HG03432 (cell line): ENCODE measurements at regions not wholly inside any gene's neighbourhood (a gene's known extent, or its start where the extent isn't known, plus 50 kb on each side); places are given as distances from the start of the nearest gene placed in this dataset.
"Not testable (repeated sequence)": the region's sequence is repeated elsewhere in the genome, so short reads cannot be mapped to it uniquely, and the experiment has no call there.

Experiments used
- ATAC-seq: cut with Tn5 transposase; IDR thresholded peaks from one replicate; pipeline ENCODE4 v1.9.1; 2021; ENCODE audit warnings: mild to moderate bottlenecking, moderate library complexity; ENCODE audit not compliant: unreplicated experiment

DNA sequence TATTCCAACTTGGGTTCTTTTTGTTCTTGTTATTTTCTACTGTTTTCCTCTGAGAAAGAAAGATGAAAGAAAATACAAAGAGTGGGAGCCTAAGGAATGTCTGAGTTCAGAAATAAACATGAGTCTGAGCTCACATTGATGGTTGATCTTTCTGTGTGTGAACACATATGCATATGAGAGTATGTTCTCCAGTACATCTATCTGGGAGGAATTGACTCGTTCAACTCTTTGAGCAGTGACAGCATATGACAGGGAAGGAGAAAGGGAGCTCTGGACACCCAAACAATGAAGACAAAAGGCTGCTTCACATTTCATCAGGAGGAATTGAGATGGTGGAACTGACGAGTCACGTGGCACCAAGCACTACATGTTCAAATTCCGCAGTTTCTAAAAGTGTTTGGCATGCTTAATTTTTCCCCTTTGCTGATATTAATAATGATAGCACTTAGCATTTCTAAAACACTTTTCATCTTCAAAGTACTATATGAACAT lies 229.8 kb upstream of the ACVR2A start:
- no peak for ATAC-seq

DNA sequence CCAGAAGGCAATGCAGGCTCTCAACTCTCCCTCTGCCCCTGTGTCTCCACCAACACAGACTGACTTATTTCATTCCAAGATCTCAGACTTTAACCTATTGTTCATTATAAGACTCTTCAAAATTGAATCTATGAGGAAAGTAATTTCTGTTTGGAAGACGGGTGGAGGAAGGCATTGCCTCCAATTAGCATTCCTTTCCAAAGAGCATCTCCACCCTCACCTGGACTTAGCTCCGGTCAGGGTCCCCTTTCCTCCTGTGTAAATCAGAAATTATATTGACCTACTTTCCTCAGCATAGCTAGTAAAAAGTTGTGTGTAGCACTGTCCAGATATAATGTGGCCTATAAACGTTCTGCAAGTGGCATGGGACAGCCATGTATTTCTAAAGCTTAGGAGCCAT lies 230.4 kb upstream of the ACVR2A start:
- ATAC-seq: no peak

DNA sequence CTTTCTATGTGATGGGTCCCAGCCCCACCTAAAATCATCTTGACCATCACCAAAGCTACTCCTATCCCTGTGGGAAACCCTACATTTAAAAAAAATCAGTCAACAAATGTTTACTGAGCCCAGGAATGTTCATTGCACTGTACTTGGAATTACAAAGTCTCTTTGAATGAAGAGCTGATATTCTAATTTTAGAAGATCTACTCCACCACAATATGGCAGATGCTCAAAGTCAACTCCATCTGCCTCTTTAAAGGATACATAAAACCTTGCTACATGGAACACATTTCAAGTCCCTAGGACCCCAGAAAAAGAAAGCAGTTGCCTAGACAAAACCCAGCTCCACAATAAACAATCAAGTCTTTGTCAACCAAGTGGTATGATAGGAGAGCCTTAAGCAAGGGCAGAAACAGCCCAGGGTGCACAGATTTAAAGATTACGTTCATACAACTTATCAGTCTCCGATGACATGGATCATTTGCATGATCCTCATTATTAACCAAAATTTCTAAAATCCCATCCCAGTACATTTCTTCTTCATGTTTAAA lies 234.3 kb upstream of the ACVR2A start:
- no peak for ATAC-seq

DNA sequence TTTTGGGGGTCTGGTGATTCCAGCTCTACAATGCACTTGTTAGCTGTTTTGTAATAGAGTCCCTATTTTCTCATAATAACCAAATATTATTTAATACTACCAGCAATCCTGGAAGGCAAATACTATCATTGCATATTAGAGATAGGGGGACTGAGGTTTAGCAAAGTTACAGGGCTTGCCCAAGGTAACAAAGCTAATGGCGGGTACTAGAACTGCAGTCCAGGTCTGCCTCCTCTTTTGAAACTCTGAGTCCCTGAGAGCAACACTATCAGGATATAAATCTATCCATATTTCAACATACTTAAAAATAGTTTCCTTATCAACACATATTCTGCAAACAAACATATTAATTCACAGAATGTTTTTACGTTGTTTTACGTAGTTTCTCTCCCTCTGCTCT lies 235.5 kb upstream of the ACVR2A start:
- no peak for ATAC-seq

DNA sequence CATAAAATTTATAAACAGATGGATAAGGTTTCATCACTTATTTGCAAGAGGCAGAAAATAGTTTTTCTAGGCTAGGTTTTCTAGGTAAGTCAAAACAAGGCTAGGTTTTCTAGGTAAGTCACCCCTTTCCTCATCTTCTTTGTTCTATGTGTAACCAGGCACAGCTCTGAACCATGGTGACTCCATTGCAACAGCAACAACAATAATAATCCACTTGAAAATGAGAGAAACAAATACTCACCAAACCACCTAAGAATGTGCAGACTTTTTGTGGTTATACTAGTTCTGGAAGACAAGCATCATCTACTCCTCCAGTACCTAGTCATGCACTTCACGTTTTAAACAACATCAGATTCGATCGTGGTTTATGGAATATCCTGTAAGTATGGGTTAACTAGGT lies 237.4 kb upstream of the ACVR2A start:
- ATAC-seq: no peak

DNA sequence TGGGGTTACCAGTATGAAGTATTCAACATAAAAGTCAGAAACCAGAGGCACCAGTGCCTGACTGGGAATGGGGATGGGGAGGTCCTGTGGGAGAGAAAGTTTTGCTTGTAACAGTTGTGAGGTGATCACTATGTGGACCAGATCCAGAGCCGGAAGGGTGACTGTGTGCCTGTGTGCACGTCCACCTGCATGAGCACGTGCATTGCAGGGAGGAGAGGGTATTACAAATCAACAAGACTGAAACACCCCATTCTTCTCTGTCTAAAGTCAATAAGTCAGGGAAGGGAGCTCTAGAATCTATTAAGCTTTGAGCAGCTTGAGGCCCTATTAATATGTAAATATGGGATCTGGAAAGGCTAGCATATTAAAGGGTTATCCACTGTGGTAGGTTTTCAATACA lies 241.0 kb upstream of the ACVR2A start:
- ATAC-seq: no peak

DNA sequence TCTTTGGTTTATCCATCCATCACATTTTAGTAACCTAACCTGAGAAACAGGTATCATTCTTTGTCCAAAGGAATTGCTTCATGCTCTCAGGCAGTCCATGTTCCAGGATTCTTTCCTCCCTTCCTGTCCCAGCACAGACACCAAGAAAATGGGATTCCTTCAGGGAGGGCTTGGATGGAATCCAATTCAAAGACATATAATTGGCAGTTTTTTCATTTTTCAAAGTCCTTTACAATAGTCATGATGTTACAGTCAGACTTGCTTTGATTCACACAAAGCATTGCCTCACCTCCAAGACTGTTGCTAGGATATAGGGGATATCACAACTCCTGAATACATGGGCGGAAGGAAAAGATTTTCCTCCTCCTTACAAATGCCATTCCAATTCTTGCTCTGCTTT lies 241.4 kb upstream of the ACVR2A start:
- no peak for ATAC-seq

DNA sequence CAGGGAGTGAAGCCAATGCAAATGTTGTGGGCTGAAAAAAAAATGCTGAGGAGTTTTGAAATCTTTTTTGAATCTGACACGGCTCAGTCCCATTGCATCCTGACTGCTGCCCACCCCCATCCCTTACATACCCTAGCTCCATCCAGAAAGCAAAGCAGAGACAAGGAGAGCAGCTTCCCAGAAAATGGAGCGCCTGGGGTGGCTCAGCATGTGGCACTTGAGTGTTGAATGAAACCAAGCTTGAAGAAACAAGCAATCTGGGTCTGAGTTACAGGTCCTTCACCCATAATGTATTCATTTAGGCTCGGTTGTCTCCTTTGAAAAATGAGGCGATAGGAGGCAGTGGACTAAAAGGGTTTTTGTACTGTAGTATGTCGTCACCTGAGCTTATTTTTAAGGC lies 244.2 kb upstream of the ACVR2A start:
- ATAC-seq: no peak

DNA sequence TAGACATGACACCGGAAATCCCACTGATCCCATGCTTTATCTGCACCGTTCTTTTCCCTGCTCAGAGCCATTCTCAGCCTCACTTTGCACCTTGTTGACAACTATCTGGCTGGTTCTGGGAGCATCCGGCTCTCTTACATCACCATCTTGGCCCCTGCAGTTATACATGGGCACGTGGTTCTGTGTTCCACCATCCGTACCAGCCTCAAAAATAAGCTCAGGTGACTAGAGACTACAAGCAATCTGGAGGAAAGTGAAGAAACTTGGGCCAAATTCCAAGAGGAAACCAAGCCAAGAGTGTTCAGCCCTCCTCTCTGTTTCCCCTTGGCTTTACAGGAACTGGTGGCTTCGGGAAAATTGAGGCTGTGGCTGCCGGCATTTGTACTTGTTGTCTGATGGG lies 244.6 kb upstream of the ACVR2A start:
- no peak for ATAC-seq

DNA sequence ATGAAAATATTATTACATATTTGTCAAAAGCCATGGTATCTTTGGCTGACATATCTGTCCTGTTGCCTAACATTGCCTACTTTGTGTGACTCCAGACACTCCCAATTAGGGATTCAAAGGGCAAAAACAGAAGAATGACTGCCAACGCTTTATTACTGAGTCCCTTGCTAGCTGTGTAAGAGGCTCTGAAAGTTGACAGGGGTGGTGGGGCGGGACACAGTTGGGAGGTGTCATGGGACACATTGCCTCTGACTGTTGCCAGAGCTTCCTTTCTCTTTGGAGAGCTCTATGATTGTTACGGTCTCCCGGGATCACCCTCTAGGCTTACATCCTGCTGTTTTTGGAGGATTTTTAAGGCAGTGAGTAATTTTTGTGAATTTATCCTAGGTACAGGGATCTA lies 249.6 kb upstream of the ACVR2A start:
- ATAC-seq: no peak

DNA sequence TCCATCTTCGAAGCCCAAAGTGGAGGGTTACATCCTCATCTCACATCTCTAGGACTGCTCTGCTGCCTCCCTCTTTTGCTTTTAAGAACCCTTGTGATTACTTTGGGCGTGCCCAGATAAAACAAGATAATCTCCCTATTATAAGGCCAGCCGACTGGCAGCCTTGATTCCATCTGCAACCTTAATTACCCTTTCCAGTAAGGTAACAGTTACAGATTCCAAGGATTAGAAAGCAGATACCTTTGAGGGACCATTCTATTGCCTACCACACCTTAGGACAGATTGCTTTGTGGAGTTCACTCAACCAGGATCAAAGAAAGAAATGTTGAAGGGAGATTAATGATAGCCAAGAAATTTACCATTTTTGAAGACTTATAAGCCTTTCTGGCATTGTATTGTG lies 250.8 kb upstream of the ACVR2A start:
- no peak for ATAC-seq

DNA sequence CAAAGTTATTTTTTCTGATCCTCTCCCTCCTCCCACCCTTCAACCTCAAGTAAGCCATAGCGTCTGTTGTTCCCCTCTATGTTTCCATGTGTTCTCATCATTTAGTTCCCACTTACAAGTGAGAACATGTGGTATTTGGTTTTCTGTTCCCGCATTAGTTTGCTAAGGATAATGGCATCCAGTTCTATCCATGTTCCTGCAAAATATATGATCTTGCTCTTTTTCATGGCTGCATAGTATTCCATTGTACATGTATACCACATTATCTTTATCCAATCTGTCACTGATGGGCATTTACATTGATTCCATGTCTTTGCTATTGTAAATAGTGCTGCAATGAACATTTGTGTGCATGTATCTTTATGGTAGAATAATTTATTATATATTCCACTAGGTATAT lies 252.0 kb upstream of the ACVR2A start:
- not testable (repeated sequence) for ATAC-seq

DNA sequence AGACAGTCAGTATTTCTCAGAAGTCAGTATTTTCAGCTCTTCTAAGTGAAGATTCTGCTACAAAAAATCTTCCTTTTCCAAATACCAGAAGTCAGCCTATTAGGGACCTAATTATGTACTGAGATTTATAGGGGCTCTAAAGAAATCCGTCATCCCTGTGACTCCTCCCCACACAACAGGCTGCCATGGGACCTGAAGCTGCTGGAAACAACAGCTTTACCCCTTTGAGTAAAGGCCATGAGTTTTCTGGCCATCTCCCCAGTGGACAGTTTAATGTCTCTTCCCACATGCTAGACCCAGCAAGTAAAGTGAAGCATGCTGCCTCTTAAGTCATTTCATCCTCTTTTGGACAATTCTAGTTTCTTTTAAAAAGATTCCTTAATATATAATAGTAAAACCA lies 255.7 kb upstream of the ACVR2A start:
- no peak for ATAC-seq

DNA sequence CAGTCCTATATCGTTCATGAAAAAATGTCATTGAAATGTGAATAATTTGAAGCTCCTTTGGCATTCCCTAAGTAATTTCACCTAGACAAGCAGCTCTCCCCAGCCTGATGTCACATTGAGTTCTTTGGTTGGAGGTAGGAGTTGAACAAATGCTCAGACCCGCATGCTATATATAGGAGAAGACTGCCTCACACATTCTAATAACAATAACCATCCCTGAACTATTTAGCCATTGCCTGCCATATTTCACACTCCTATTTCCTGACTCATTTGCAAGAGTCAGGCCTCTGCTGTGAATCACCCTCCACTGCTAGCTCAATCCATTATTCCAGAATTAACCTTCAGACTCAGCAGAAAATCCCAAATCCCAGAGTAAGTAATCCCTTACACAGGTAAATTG lies 256.6 kb upstream of the ACVR2A start:
- ATAC-seq: no peak

DNA sequence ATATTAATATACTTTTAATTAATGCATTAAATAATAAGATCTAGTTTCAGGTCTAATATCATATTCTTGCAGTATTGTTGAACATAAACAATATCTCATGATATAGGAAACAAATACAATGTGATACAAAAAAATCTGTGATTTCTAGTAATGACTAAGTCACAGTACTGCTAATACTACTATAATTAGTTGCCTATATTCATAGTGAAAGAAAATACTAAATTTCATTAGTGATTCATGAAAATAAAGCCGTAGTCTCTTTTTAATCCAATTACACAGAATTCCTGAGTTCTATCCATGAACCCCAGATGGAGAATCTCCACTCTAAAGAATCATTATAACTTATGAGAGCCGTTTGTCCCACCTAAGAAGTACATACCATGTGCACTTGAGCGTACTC lies 266.3 kb upstream of the ACVR2A start:
- ATAC-seq: no peak

DNA sequence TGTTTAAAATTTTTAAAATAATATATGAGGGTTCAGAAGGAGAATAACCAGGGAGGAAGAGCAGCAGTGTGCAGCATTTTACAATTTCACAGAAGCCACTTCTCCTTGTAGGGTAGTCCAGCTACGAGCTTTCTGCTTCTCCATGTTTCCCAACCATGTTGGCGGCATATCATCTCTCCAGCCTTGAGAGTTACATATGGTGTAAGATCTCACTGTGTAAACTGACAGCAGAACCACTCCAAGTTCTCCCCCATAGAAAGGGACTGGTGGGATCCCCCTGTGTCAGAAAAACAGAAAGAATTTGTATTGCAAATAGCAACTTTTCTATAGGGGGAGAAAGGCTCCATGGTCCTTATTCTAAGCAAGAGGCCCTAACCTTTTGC lies 266.8 kb upstream of the ACVR2A start:
- no peak for ATAC-seq

DNA sequence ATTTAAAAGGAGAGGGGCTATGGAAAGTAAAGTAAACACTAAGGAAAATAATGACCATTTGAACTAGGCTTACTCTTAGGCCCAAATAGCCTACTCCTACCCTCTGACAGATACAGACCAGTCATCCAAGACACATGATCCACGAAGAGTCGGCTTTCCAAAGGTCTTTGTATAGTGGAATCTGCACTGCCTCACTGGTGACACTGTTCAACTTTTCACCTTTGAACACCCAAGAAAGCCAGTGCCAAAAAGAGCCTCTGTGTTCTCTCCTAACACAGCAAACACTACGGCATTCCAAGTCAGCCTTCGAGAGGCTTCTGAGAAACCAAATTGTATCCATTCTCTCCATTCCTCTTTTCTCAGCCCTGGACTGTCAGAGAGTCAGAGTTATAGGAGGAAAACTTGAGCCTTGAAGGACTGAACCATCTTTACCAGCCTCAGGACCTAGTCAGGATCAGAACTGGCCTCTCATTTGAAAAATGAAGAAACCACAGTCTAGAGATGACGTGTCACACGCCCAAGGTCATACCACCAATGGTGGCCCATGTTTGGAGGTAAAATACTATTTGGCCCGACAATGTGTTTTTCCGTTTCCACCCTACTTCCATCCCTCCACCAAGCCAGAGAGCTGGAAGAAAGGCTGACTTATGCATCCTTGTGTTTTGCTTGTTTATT lies 267.4 kb upstream of the ACVR2A start:
- no peak for ATAC-seq

DNA sequence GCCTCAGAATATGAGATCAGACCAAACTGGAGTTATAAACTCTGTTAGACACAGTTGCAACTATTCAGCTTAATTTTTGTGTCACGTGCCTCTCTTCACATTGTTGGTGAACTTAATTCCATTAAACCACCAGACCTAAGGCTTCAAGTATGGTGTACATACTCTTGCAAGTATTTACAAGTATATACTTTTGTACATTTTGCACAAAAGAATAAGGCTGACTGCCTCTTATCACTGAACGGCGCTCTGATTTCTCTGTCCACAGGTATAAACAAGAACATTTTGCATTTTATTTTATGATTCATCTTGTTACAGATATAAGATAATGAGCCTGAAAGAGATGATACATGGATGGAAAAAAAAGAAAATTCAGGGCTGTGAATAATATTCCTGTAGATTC lies 269.7 kb upstream of the ACVR2A start:
- ATAC-seq: no peak

DNA sequence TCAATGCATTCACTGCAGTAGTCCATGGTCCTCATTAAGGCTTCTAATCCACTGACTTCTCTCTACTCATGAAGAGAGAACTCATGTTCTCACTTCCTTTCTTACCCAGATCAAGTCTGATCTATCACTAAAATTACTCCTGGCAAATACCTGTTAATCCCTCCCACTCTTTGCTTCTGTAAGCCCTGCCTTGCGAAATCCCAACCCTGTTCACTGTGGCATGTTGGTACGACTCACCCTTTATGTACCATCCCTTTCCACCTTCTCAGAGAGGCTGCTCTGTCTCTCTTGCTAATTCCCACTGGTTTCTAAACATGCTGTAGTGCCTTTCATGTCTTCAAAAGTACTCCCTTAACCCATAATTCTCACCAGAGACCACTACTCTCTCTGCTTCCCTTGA lies 272.2 kb upstream of the ACVR2A start:
- no peak for ATAC-seq

DNA sequence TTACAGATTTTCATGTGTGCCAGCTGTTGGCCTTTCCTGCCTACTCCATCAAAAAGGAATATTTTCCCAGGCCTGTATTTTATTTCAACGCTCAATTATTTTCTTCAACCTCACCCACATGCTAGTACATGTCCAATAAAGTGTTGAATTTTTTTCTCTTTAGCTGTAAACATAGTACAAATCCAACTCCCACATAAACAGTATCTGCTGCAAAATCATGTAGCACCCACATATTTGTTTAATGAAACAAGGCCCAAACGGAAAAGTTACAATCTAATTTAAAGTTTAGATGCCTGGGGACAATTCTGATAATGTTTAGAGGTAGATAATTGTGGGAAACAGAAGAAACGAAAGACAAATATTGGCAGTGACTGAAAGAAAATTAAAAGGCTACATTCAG lies 275.4 kb upstream of the ACVR2A start:
- ATAC-seq: no peak

DNA sequence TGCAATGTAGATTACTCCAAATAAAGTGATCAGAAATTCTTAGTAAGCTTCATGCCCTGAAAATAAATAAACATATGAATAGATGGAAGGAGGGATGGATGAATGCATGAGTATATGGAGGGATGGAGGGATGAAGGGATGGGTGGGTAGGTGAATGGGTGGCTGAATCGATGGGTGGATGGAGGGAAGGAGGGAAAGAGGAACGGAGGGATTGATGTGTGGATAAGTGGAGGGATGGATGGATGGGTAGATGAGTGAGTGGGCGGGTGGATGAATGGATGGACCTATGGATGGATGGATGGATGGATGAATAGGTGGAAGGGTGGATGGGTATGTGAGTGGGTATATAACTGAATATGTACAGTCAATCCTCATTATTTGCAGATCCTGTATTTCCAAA lies 276.7 kb upstream of the ACVR2A start:
- ATAC-seq: no peak

DNA sequence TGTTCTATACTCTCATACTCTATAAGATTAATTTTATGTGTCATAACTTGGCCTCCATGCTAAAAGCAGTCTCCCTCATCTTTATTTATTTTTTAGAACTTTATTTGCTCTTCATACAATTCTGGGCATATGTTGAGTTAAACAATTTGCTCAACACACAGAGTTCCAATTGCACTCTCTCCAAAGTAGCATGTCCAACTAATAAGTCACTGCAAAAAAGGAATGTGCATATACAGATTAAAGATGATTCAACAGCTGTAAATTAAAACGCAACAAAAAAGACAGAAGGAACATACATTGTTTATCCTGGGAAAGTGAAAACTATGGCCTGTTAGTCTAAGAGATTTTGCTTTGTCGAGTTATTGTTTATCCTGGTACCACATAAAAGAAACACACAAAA lies 277.7 kb upstream of the ACVR2A start:
- no peak for ATAC-seq
